ENCODE measurements at regions not wholly inside any gene's neighbourhood (a gene's known extent, or its start where the extent isn't known, plus 50 kb on each side); places are given as distances from the start of the nearest gene placed in this dataset.
"Not testable (repeated sequence)": the region's sequence is repeated elsewhere in the genome, so short reads cannot be mapped to it uniquely, and the experiment has no call there.

GRCh38 chr2:39872748-39873147 is 93.7 kb upstream of the THUMPD2 start:
- no peak for DNase-seq (ENCODE audit: low spot score)

GRCh38 chr2:39871291-39871761 is 92.3 kb upstream of the THUMPD2 start:
- peak; percentile 70 for DNase-seq (ENCODE audit: low spot score)

- DNase-seq (ENCODE audit: low spot score), result no peak
Observed at GRCh38 chr2:39870871-39871270, 91.8 kb upstream of the THUMPD2 start.

- DNase-seq (ENCODE audit: low spot score), result no peak
Observed at GRCh38 chr2:39867268-39867667, 88.2 kb upstream of the THUMPD2 start.

GRCh38 chr2:39865751-39866150 is 86.7 kb upstream of the THUMPD2 start:
- DNase-seq (ENCODE audit: low spot score), result no peak

- not testable (repeated sequence) for DNase-seq (ENCODE audit: low spot score)
Observed at GRCh38 chr2:39863672-39864071, 84.6 kb upstream of the THUMPD2 start.

GRCh38 chr2:39860538-39860937 is 81.5 kb upstream of the THUMPD2 start:
- DNase-seq (ENCODE audit: low spot score), result no peak

- no peak for DNase-seq (ENCODE audit: low spot score)
Observed at GRCh38 chr2:39858677-39859076, 79.6 kb upstream of the THUMPD2 start.

GRCh38 chr2:39855856-39856255 is 76.8 kb upstream of the THUMPD2 start:
- DNase-seq (ENCODE audit: low spot score), result no peak

- DNase-seq (ENCODE audit: low spot score), result no peak
Observed at GRCh38 chr2:39854771-39855170, 75.7 kb upstream of the THUMPD2 start.

GRCh38 chr2:39852831-39853230 is 73.8 kb upstream of the THUMPD2 start:
- DNase-seq (ENCODE audit: low spot score), result no peak

GRCh38 chr2:39851651-39852110 is 72.6 kb upstream of the THUMPD2 start:
- peak; percentile 48 for DNase-seq (ENCODE audit: low spot score)

GRCh38 chr2:39851251-39851650 is 72.2 kb upstream of the THUMPD2 start:
- no peak for DNase-seq (ENCODE audit: low spot score)

- DNase-seq (ENCODE audit: low spot score), result no peak
Observed at GRCh38 chr2:39849982-39850526, 71.0 kb upstream of the THUMPD2 start.

GRCh38 chr2:39849064-39849463 is 70.0 kb upstream of the THUMPD2 start:
- DNase-seq (ENCODE audit: low spot score), result no peak

- no peak for DNase-seq (ENCODE audit: low spot score)
Observed at GRCh38 chr2:39845460-39846146, 66.5 kb upstream of the THUMPD2 start.

GRCh38 chr2:39839261-39839848 is 60.3 kb upstream of the THUMPD2 start:
- DNase-seq (ENCODE audit: low spot score), result no peak

- no peak for DNase-seq (ENCODE audit: low spot score)
Observed at GRCh38 chr2:39838589-39838988, 59.5 kb upstream of the THUMPD2 start.

GRCh38 chr2:39837856-39838453 is 58.9 kb upstream of the THUMPD2 start:
- no peak for DNase-seq (ENCODE audit: low spot score)

GRCh38 chr2:39836638-39837037 is 57.6 kb upstream of the THUMPD2 start:
- no peak for DNase-seq (ENCODE audit: low spot score)

GRCh38 chr2:39834426-39834825 is 55.4 kb upstream of the THUMPD2 start:
- no peak for DNase-seq (ENCODE audit: low spot score)

- not testable (repeated sequence) for DNase-seq (ENCODE audit: low spot score)
Observed at GRCh38 chr2:39830610-39831009, 51.6 kb upstream of the THUMPD2 start.

Measured in Ammon's horn (tissue), 1 donor.